MM.1S (cell line): ENCODE measurements at regions not wholly inside any gene's neighbourhood (a gene's known extent, or its start where the extent isn't known, plus 50 kb on each side); places are given as distances from the start of the nearest gene placed in this dataset.

ENCODE experiments used
- EZH2phosphoT487 ChIP-seq: fragments of 300-600 bp; sonication (generic); IDR thresholded peaks from 2 replicates; pipeline ENCODE4 v1.6.1; 2018; ENCODE audit warnings: antibody characterized with exemption, low read length
- TF ChIP-seq, protein P1 (sequence below): fragments of 300-600 bp; sonication (generic); IDR thresholded peaks from 2 replicates; pipeline ENCODE4 v1.5.1; 2016; ENCODE audit warnings: antibody characterized with exemption, low read length, mixed read lengths

DNA sequence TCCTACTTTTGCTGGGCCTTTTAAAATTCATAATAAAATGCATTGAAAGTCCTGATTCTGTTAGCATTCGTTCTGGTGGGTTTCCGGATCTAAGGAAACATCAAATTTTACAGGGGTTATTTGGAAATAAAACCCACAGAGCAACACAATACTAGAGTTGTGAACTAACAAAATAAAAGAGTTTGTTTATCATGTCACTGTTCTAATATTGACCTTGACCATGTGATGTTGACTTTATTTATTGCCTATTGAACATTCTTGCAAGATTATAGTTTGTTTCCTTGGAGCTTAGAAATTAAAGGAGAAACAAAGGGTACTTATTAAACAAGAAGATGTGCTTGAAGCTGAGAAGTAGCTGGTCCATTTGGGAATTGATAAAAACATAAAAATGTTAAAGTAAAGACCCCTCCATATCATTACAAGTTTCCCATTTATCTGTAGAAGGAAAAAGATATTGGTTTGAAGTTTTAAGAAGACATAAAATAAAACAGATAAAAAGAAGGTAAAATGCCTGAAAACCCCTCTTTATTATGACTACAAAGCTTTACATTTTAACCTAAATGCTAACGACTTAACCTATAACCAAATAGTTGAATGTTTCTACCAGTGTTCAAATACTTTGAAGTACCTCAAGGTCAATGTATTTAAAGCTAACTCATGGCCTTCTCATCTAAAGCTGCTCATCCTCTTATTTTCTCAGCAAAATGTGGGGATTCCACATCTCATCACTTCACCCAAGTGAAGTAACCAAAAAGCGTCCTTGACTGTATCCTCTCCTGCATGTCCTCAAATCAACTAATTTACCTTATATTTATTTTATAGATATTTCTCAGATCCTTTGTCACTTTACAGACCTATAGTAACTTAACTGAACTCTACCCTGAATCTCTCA lies 179.6 kb downstream of the GASK1B start:
- TF ChIP-seq, protein P1, sequence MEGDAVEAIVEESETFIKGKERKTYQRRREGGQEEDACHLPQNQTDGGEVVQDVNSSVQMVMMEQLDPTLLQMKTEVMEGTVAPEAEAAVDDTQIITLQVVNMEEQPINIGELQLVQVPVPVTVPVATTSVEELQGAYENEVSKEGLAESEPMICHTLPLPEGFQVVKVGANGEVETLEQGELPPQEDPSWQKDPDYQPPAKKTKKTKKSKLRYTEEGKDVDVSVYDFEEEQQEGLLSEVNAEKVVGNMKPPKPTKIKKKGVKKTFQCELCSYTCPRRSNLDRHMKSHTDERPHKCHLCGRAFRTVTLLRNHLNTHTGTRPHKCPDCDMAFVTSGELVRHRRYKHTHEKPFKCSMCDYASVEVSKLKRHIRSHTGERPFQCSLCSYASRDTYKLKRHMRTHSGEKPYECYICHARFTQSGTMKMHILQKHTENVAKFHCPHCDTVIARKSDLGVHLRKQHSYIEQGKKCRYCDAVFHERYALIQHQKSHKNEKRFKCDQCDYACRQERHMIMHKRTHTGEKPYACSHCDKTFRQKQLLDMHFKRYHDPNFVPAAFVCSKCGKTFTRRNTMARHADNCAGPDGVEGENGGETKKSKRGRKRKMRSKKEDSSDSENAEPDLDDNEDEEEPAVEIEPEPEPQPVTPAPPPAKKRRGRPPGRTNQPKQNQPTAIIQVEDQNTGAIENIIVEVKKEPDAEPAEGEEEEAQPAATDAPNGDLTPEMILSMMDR, result no peak
- no peak for TF ChIP-seq EZH2phosphoT487
